Adrenal gland (tissue), 9 donors: ENCODE measurements at regions not wholly inside any gene's neighbourhood (a gene's known extent, or its start where the extent isn't known, plus 50 kb on each side); places are given as distances from the start of the nearest gene placed in this dataset.

ENCODE experiments used
- DNase-seq, 7 donors: peaks; one replicate each; pipeline ENCODE4 v3.0.0-alpha.2; 2019 to 2020
- H3K27ac ChIP-seq, 5 donors: fragments of 200-600 bp; sonication (generic) in 4 of 5; 1 replicate in 3 of 5; 2 replicates in 2 of 5; pipeline versions ENCODE4 v1.5.1 to v1.8.0; 2016 to 2020; ENCODE audit warnings: mild to moderate bottlenecking in 1 of 5
- H3K27me3 ChIP-seq: fragments of 200-600 bp; 2 replicates; pipeline ENCODE4 v1.8.0; 2021
- H3K36me3 ChIP-seq, 2 donors: fragments of 200-600 bp; replicated peaks in 1 of 2; 1 replicate in 1 of 2; 2 replicates in 1 of 2; pipeline versions ENCODE4 v1.5.1 to v1.8.0; 2018 to 2022
- H3K4me1 ChIP-seq, 2 donors: fragments of 200-600 bp; replicated peaks in 1 of 2; 1 replicate in 1 of 2; 2 replicates in 1 of 2; pipeline versions ENCODE4 v1.5.1 to v1.8.0; 2018 to 2021
- H3K4me3 ChIP-seq, 4 donors: fragments of 200-600 bp; sonication (generic) in 3 of 4; one replicate each; pipeline ENCODE4 v1.5.1; 2016 to 2018
- H3K9me3 ChIP-seq, 3 donors: fragments of 200-600 bp; sonication (generic) in 1 of 3; replicated peaks in 1 of 3; 1 replicate in 2 of 3; 2 replicates in 1 of 3; pipeline versions ENCODE4 v1.5.1 to v1.8.0; 2016 to 2021
- CTCF ChIP-seq, 6 experiments: fragments of 450-650 bp in 4 of 6; fragments of 200-600 bp in 2 of 6; sonication (generic) in 1 of 6; IDR thresholded peaks; 1 replicate in 5 of 6; 2 replicates in 1 of 6; pipeline versions ENCODE4 v1.5.1 to v1.8.0; 2016 to 2021; ENCODE audit warnings: antibody characterized with exemption in 6 of 6, mild to moderate bottlenecking in 2 of 6, moderate library complexity in 1 of 6
- POLR2A ChIP-seq, 2 donors: fragments of 450-650 bp; IDR thresholded peaks; one replicate each; pipeline ENCODE4 v1.6.1; 2017; ENCODE audit warnings: antibody characterized with exemption in 2 of 2, mild to moderate bottlenecking in 2 of 2, moderate library complexity in 1 of 2
- WGBS, 4 donors: extraction: QIAGEN DNeasy Blood & Tissue Kit in 2 of 4; methylation state at CpG; one replicate each; pipeline versions ENCODE4 v1.1.5 to v1.1.7; 2013 to 2017; 5-methylcytosine and 5-hydroxymethylcytosine counted together
- intact Hi-C, 2 donors: fragments of 100-400 bp; cut with DNase I; formaldehyde crosslinking; loops; one replicate each; pipeline versions ENCODE4 v1.14.1 to v1.15.0; 2022 to 2023
- donor health status: healthy with polysubstance abuse.
- donor health status: Bipolar disorder and iron deficiency.
- donor health status: DM: yes; HTN: yes; CAD: no.
- donor health status: DM: no; HTN: no; CAD: no.
- donor health status: DM: no; HTN: no; CAD: no.

GRCh38 chr5:57822651-57823050 is 340.0 kb upstream of the ACTBL2 start:
- Histone ChIP-seq H3K4me3 (no peak overlapping the region), H3K9me3 (peaks cover 0 to 8% (median 5%) of the 10 kb centered on the region in 3 donors), H3K27me3 (no peaks in the 10 kb centered on the region), H3K27ac (no peak overlapping the region), H3K4me1 (no peaks in the 10 kb centered on the region), H3K36me3 (no peaks in the 10 kb centered on the region)
- WGBS, 4 donors, result 80 to 86% (median 83%) methylated on average over 5 of the region's 5 CpGs
- intact Hi-C loops, result no loop called here
- DNase-seq, result no peak
- TF ChIP-seq POLR2A (IDR thresholded peaks at IDR 0.05) (no peak), CTCF (IDR thresholded peaks at IDR 0.05) (no peak)

- DNase-seq, result no peak
- no peaks in the 10 kb centered on the region for H3K4me1 ChIP-seq
- H3K27ac ChIP-seq, result no peak overlapping the region
- H3K36me3 ChIP-seq, result no peaks in the 10 kb centered on the region
- H3K4me3 ChIP-seq, result no peak overlapping the region
- peaks cover 0 to 8% (median 5%) of the 10 kb centered on the region in 3 donors for H3K9me3 ChIP-seq
- intact Hi-C loops, result no loop called here
- no peaks in the 10 kb centered on the region for H3K27me3 ChIP-seq
- TF ChIP-seq POLR2A (IDR thresholded peaks at IDR 0.05), result no peak
- TF ChIP-seq CTCF (IDR thresholded peaks at IDR 0.05), result no peak
Measured at GRCh38 chr5:57818397-57818796, 335.8 kb upstream of the ACTBL2 start.

GRCh38 chr5:57817924-57818323 is 335.3 kb upstream of the ACTBL2 start:
- H3K27ac ChIP-seq, result no peak overlapping the region
- WGBS, 4 donors, result 66 to 74% (median 71%) methylated on average over 3 of the region's 3 CpGs
- TF ChIP-seq CTCF (IDR thresholded peaks at IDR 0.05), result no peak
- no peak for TF ChIP-seq POLR2A (IDR thresholded peaks at IDR 0.05)
- no peaks in the 10 kb centered on the region for H3K36me3 ChIP-seq
- no peaks in the 10 kb centered on the region for H3K27me3 ChIP-seq
- peaks cover 0 to 8% (median 5%) of the 10 kb centered on the region in 3 donors for H3K9me3 ChIP-seq
- DNase-seq, result no peak
- H3K4me3 ChIP-seq, result no peak overlapping the region
- no peaks in the 10 kb centered on the region for H3K4me1 ChIP-seq
- intact Hi-C loops, result no loop called here

- Histone ChIP-seq H3K4me3 (no peak overlapping the region), H3K27me3 (no peaks in the 10 kb centered on the region), H3K36me3 (no peaks in the 10 kb centered on the region), H3K4me1 (no peaks in the 10 kb centered on the region), H3K9me3 (peaks cover 0 to 8% (median 5%) of the 10 kb centered on the region in 3 donors), H3K27ac (no peak overlapping the region)
- intact Hi-C loops, result no loop called here
- 80 to 88% (median 85%) methylated on average over 2 of the region's 2 CpGs for WGBS, 4 donors
- no peak for DNase-seq
- no peak for TF ChIP-seq CTCF (IDR thresholded peaks at IDR 0.05)
Measured at GRCh38 chr5:57817001-57817453, 334.4 kb upstream of the ACTBL2 start.
